A673 (cell line): ENCODE measurements at regions not wholly inside any gene's neighbourhood (a gene's known extent, or its start where the extent isn't known, plus 50 kb on each side); places are given as distances from the start of the nearest gene placed in this dataset.

Experiments used
- EZH2 ChIP-seq: fragments of 200-600 bp; sonication (generic); IDR thresholded peaks from 2 replicates; pipeline ENCODE4 v1.6.1; 2017; ENCODE audit warnings: borderline replicate concordance, low read depth, mild to moderate bottlenecking, mixed read lengths, antibody characterized with exemption, low read length; ENCODE audit not compliant: poor library complexity, severe bottlenecking
- TF ChIP-seq, protein P1 (sequence below): fragments of 300-800, 200-600 bp; sonication (generic); conservative IDR thresholded peaks from 2 replicates; pipeline ENCODE4 v1.5.1; 2017; ENCODE audit warnings: low read depth, mild to moderate bottlenecking, antibody characterized with exemption, low read length, moderate library complexity, mixed read lengths

DNA sequence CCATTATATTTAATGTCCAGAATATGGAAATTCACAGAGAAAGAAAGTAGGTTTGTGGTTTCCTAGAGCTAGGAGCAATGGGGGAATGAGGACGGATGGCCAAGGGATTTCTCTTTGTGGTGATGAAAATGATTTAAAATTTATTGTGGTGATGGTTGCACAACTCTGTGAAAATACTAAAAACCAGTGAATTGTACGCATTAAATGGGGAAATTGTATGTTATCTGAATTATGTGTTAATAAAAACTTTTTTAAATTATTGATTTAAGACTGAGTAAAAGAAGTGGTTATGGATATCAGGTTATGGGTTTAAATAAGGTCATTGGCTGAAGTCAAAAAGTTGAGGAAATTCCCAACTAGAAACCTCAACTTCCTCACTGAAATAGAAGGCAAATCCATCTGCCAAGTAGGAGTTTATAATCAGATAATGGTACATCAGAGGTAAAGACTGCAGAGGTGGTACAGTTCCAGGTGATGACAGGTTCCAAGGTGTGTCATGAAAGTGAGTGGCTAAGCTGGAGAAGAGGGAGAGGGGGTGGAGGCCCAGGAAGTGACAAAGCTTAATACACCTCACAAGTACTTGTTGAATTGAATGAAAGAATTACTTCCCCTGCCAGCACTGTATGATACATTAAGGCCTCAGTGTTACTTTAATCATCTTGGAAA is 68.9 kb upstream of the CCDC71L start:
- TF ChIP-seq EZH2 = no peak
- TF ChIP-seq, protein P1, sequence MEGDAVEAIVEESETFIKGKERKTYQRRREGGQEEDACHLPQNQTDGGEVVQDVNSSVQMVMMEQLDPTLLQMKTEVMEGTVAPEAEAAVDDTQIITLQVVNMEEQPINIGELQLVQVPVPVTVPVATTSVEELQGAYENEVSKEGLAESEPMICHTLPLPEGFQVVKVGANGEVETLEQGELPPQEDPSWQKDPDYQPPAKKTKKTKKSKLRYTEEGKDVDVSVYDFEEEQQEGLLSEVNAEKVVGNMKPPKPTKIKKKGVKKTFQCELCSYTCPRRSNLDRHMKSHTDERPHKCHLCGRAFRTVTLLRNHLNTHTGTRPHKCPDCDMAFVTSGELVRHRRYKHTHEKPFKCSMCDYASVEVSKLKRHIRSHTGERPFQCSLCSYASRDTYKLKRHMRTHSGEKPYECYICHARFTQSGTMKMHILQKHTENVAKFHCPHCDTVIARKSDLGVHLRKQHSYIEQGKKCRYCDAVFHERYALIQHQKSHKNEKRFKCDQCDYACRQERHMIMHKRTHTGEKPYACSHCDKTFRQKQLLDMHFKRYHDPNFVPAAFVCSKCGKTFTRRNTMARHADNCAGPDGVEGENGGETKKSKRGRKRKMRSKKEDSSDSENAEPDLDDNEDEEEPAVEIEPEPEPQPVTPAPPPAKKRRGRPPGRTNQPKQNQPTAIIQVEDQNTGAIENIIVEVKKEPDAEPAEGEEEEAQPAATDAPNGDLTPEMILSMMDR = no peak
